Endothelial cell of umbilical vein (primary cell): ENCODE measurements at regions not wholly inside any gene's neighbourhood (a gene's known extent, or its start where the extent isn't known, plus 50 kb on each side); places are given as distances from the start of the nearest gene placed in this dataset.

ENCODE experiments used
- BruUV-seq: library from RNA; stranded (reverse); fragments of 400-500 nt; replicated peaks from 2 replicates; lab custom pipeline; 2021; lab: Mats Ljungman, UMichigan
- CTCF ChIA-PET: fragments of 300-600, 350-600 bp; sonication (Branson Sonifier 250); formaldehyde crosslinking; loops from one replicate; lab custom pipeline; 2021; ENCODE audit warnings: antibody characterized with exemption, inconsistent platforms; lab: Charles Lee
- POLR2A ChIA-PET: fragments of 300-600, 350-600 bp; sonication (Branson Sonifier 250); formaldehyde crosslinking; loops from one replicate; lab custom pipeline; 2021; ENCODE audit warnings: antibody characterized with exemption, inconsistent platforms; lab: Charles Lee
- DNase-seq: peaks from one replicate; pipeline ENCODE4 v3.0.0-alpha.2; 2011; ENCODE audit warnings: low read depth, low spot score
- FAIRE-seq: peaks from 2 replicates; lab custom pipeline; 2011; peaks lifted over from hg19 to GRCh38; lab: Jason Lieb, UNC
- H2AFZ ChIP-seq: 2 replicates; pipeline ENCODE4 v1.6.0; 2012; ENCODE audit warnings: low read depth, low read length, control low read depth, inconsistent platforms
- H3K27ac ChIP-seq: 2 replicates; pipeline ENCODE4 v1.5.1; 2011; ENCODE audit warnings: low read depth, mild to moderate bottlenecking, control low read depth, low read length, moderate library complexity; ENCODE audit not compliant: insufficient read depth
- H3K27me3 ChIP-seq, 2 experiments: 2 replicates each; pipeline versions ENCODE4 v1.6.0 to v1.6.1; 2011; ENCODE audit warnings: low read length in 2 of 2, mixed read lengths in 1 of 2; ENCODE audit not compliant: control insufficient read depth in 2 of 2, insufficient read depth in 2 of 2
- H3K36me3 ChIP-seq, 2 experiments: 2 replicates in 1 of 2; 3 replicates in 1 of 2; pipeline ENCODE4 v1.5.1; 2011; ENCODE audit warnings: low read length in 2 of 2, mild to moderate bottlenecking in 1 of 2, moderate library complexity in 1 of 2; ENCODE audit not compliant: control insufficient read depth in 2 of 2, insufficient read depth in 2 of 2; ENCODE audit errors: extremely low read depth in 1 of 2
- H3K4me1 ChIP-seq: 3 replicates; pipeline ENCODE4 v1.5.1; 2011; ENCODE audit warnings: mild to moderate bottlenecking, low read length; ENCODE audit not compliant: control insufficient read depth, insufficient read depth; ENCODE audit errors: extremely low read depth
- H3K4me2 ChIP-seq: 2 replicates; pipeline ENCODE4 v1.6.1; 2011; ENCODE audit warnings: low read length, control low read depth, mixed read lengths; ENCODE audit not compliant: insufficient read depth
- H3K4me3 ChIP-seq, 3 experiments: fragments of 200-600 bp in 1 of 3; sonication (generic), shearing (Covaris generic) in 1 of 3; replicated peaks in 1 of 3; 2 replicates each; pipeline ENCODE4 v1.5.1; 2011 to 2016; ENCODE audit warnings: control low read depth in 3 of 3, low read length in 3 of 3, mild to moderate bottlenecking in 2 of 3, inconsistent platforms in 1 of 3, low read depth in 1 of 3, moderate library complexity in 1 of 3; ENCODE audit not compliant: insufficient read depth in 1 of 3
- H3K79me2 ChIP-seq: 2 replicates; pipeline ENCODE4 v1.6.0; 2012; ENCODE audit warnings: low read length, inconsistent platforms; ENCODE audit not compliant: control insufficient read depth, insufficient read depth
- H3K9ac ChIP-seq: replicated peaks from 2 replicates; pipeline ENCODE3; 2011; ENCODE audit warnings: low read length, control low read depth; ENCODE audit not compliant: insufficient read depth; ENCODE audit errors: extremely low read depth
- H3K9me1 ChIP-seq: replicated peaks from 3 replicates; pipeline ENCODE4 v1.6.0; 2011; ENCODE audit warnings: mild to moderate bottlenecking, low read length; ENCODE audit not compliant: control insufficient read depth, insufficient read depth; ENCODE audit errors: extremely low read depth
- H3K9me3 ChIP-seq: replicated peaks from 2 replicates; pipeline ENCODE4 v1.5.1; 2012; ENCODE audit warnings: low read length, inconsistent platforms; ENCODE audit not compliant: control insufficient read depth, insufficient read depth
- H4K20me1 ChIP-seq: replicated peaks from 2 replicates; pipeline ENCODE3; 2011; ENCODE audit warnings: mild to moderate bottlenecking, low read length; ENCODE audit not compliant: control insufficient read depth, insufficient read depth; ENCODE audit errors: extremely low read depth
- EZH2 ChIP-seq: IDR thresholded peaks from 2 replicates; pipeline ENCODE4 v1.6.1; 2012; ENCODE audit warnings: borderline replicate concordance, low read depth, mild to moderate bottlenecking, moderate library complexity, low read length, inconsistent platforms; ENCODE audit not compliant: severe bottlenecking
- FOS ChIP-seq: IDR thresholded peaks from 2 replicates; pipeline ENCODE4 v1.6.1; 2011; ENCODE audit warnings: mild to moderate bottlenecking, low read length, moderate library complexity, borderline replicate concordance; ENCODE audit not compliant: insufficient read depth
- GATA2 ChIP-seq: IDR thresholded peaks from 2 replicates; pipeline ENCODE4 v1.7.0; 2011; ENCODE audit warnings: low read depth, mild to moderate bottlenecking, moderate library complexity, mixed read lengths, low read length; ENCODE audit not compliant: insufficient read length, insufficient read depth
- JUN ChIP-seq: IDR thresholded peaks from 2 replicates; pipeline ENCODE4 v1.6.1; 2011; ENCODE audit warnings: borderline replicate concordance, low read depth; ENCODE audit not compliant: insufficient read length, insufficient read depth
- MYC ChIP-seq: IDR thresholded peaks from one replicate; pipeline ENCODE4 v1.6.1; 2011; ENCODE audit warnings: mild to moderate bottlenecking, low read depth, low read length
- POLR2A ChIP-seq: IDR thresholded peaks from 2 replicates; pipeline ENCODE4 v1.6.1; 2012; ENCODE audit warnings: low read depth, mild to moderate bottlenecking, control low read depth, low read length
- POLR2AphosphoS5 ChIP-seq: IDR thresholded peaks from 2 replicates; pipeline ENCODE4 v1.6.1; 2012; ENCODE audit warnings: low read depth, mild to moderate bottlenecking, control low read depth, low read length, moderate library complexity; ENCODE audit not compliant: insufficient read depth
- dilution Hi-C: fragments of 300-500 bp; cut with MboI; formaldehyde crosslinking; loops from one replicate; pipeline ENCODE4 v1.15.0; 2019; ENCODE audit warnings: low sequenced_read_pairs; ENCODE audit not compliant: extremely low pct_ligation_motif_present
- intact Hi-C: fragments of 100-400 bp; cut with micrococcal nuclease; formaldehyde crosslinking; loops from one replicate; pipeline ENCODE4 v1.10.0; 2022
- TF ChIP-seq, protein P1 (sequence below): IDR thresholded peaks from 2 replicates; pipeline ENCODE4 v1.6.1; 2011; ENCODE audit not compliant: insufficient read depth, insufficient read length
- TF ChIP-seq, protein P2 (sequence below), 2 donors: IDR thresholded peaks; 1 replicate in 1 of 2; 2 replicates in 1 of 2; pipeline ENCODE4 v1.5.1; 2011; ENCODE audit warnings: low read length in 2 of 2, mild to moderate bottlenecking in 2 of 2, moderate library complexity in 2 of 2, control low read depth in 1 of 2, inconsistent platforms in 1 of 2, low read depth in 1 of 2; ENCODE audit not compliant: insufficient read depth in 1 of 2; ENCODE audit errors: extremely low read depth in 1 of 2

DNA sequence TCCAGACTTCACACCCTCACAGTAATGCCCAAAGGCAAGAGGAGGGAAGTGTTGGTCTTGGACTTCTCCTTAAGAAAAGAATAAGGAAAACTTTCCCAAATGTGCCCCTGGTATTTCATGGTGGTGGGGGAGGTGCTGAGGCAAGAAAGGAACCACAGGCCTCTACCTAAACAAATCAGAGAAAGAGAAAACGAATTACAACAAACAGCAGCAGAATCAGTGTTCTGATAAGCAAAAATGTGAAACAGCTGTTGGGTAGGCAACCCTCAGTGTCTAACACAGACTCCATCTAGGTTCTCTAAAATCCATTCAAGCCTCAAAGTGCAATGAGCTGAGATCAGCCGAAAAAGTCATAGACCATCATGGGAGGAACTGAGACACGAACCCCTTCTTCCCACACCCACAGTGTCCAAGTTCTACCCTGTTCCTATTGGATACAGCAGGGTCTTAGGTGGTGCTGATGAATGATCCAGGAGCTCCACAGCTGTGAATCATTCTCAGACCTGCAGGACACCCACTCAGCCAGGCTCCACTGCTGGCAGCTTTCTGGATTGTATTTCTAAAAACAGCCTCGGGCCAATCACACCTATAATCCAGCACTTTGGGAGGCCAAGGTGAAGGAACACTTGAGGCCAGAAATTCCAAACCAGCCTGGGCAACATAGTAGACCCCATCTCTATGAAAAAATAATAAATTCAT is 149.1 kb downstream of the PLPP3 start:
- no peaks in the 10 kb centered on the region for H3K79me2 ChIP-seq
- no peaks in the 10 kb centered on the region for H4K20me1 ChIP-seq
- no peak for FAIRE-seq
- ChIA-PET POLR2A (no interaction called here), CTCF (interaction anchor here (1.0 kb wide), 1 partner anchor 13 kb away, joined by 3 read pairs; no protein-coding TSS in a partner anchor)
- H3K9me3 ChIP-seq = no peaks in the 10 kb centered on the region
- no peak overlapping the region for H2AFZ ChIP-seq
- dilution Hi-C loops = no loop called here
- no peaks in the 10 kb centered on the region for H3K36me3 ChIP-seq
- H3K27ac ChIP-seq = no peak overlapping the region
- no peak overlapping the region for H3K4me3 ChIP-seq
- H3K9ac ChIP-seq = no peak overlapping the region
- no peaks in the 10 kb centered on the region for H3K27me3 ChIP-seq
- peaks cover 4% of the 10 kb centered on the region for H3K4me1 ChIP-seq
- no peaks in the 10 kb centered on the region for H3K9me1 ChIP-seq
- TF ChIP-seq, protein P1, sequence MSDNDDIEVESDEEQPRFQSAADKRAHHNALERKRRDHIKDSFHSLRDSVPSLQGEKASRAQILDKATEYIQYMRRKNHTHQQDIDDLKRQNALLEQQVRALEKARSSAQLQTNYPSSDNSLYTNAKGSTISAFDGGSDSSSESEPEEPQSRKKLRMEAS = no peak
- no peak for TF ChIP-seq EZH2
- TF ChIP-seq MYC = no peak
- TF ChIP-seq, protein P2, sequence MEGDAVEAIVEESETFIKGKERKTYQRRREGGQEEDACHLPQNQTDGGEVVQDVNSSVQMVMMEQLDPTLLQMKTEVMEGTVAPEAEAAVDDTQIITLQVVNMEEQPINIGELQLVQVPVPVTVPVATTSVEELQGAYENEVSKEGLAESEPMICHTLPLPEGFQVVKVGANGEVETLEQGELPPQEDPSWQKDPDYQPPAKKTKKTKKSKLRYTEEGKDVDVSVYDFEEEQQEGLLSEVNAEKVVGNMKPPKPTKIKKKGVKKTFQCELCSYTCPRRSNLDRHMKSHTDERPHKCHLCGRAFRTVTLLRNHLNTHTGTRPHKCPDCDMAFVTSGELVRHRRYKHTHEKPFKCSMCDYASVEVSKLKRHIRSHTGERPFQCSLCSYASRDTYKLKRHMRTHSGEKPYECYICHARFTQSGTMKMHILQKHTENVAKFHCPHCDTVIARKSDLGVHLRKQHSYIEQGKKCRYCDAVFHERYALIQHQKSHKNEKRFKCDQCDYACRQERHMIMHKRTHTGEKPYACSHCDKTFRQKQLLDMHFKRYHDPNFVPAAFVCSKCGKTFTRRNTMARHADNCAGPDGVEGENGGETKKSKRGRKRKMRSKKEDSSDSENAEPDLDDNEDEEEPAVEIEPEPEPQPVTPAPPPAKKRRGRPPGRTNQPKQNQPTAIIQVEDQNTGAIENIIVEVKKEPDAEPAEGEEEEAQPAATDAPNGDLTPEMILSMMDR (IDR thresholded peaks at IDR 0.05; ENCODE audit: extremely low read depth in 1 of 2, insufficient read depth in 1 of 2, low read depth in 1 of 2, low read length in 2 of 2) = no peak
- TF ChIP-seq GATA2 = no peak
- no peak for TF ChIP-seq FOS
- no peak for TF ChIP-seq JUN
- TF ChIP-seq POLR2A = no peak
- TF ChIP-seq POLR2AphosphoS5 = no peak
- DNase-seq = no peak
- no TSS peak for BruUV-seq
- intact Hi-C loops = no loop called here
- H3K4me2 ChIP-seq = no peak overlapping the region
